ENCODE measurements at regions not wholly inside any gene's neighbourhood (a gene's known extent, or its start where the extent isn't known, plus 50 kb on each side); places are given as distances from the start of the nearest gene placed in this dataset.

DNA sequence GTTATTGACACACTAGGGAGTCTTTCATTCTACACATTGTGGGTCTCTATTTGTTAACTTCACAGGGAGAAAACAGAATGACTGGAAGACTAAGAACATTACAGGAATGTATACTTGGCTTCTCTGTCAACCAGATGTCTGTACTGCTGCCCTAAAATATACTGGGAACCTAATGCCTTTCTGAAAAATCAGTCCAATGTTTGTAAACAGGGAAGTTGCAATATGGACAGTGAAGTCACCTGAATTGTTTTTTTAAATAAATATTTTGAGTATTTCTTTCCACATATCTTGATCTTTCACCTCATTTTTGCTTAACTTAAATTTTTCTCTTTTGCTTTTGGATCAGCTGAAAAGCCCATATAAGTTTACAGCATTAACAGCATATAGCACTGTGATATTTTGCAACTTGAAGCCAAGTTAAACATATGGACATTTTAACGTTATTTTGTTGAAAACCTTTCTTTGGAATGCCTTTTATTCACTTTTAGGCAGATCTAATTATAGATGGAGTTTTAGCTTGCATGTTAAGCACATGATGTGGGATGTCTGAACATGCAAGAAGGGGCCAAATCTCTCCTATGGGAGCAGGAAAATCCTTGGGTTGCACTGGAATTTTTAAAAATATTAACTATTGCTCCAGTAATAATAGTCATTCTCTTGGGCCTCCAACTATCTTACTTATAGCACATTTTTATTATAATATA lies 137.7 kb upstream of the TWIST2 start:
- Mint-ChIP-seq H3K9me3 (ENCODE audit: low read depth) (no peaks in the 10 kb centered on the region), H3K36me3 (ENCODE audit: low read depth) (no peaks in the 10 kb centered on the region), H3K4me1 (ENCODE audit: low read depth) (peaks cover 7% of the 10 kb centered on the region), H3K4me3 (ENCODE audit: unreplicated experiment) (no peak overlapping the region), H3K27me3 (ENCODE audit: low read depth) (peaks cover 15% of the 10 kb centered on the region), H3K27ac (ENCODE audit: unreplicated experiment) (no peak overlapping the region)
- TF ChIP-seq, protein P1, sequence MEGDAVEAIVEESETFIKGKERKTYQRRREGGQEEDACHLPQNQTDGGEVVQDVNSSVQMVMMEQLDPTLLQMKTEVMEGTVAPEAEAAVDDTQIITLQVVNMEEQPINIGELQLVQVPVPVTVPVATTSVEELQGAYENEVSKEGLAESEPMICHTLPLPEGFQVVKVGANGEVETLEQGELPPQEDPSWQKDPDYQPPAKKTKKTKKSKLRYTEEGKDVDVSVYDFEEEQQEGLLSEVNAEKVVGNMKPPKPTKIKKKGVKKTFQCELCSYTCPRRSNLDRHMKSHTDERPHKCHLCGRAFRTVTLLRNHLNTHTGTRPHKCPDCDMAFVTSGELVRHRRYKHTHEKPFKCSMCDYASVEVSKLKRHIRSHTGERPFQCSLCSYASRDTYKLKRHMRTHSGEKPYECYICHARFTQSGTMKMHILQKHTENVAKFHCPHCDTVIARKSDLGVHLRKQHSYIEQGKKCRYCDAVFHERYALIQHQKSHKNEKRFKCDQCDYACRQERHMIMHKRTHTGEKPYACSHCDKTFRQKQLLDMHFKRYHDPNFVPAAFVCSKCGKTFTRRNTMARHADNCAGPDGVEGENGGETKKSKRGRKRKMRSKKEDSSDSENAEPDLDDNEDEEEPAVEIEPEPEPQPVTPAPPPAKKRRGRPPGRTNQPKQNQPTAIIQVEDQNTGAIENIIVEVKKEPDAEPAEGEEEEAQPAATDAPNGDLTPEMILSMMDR (IDR thresholded peaks at IDR 0.05): no peak
- DNase-seq (ENCODE audit: low spot score): no peak

DNA sequence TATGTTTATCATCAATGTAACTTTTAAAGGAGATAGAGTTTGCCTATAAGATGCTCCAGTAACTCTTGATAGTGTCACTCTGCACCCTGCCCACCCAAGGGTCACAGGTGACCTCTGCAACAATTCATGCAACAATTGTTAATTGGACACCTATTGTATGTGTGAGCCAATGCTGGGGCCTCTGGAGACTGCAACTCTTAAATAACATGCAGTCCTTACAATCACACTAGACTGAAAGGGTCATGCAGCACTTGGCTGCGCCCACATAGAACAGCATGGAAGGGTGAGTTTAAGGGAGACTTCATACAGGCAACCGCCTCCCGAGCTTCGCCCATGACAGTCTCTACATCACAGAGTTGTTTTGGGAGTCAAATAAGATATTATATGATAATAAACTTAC lies 137.1 kb upstream of the TWIST2 start:
- H3K4me1 Mint-ChIP-seq (ENCODE audit: low read depth): peaks cover 7% of the 10 kb centered on the region
- H3K36me3 Mint-ChIP-seq (ENCODE audit: low read depth): no peaks in the 10 kb centered on the region
- H3K27me3 Mint-ChIP-seq (ENCODE audit: low read depth): peaks cover 15% of the 10 kb centered on the region
- no peak for DNase-seq (ENCODE audit: low spot score)
- TF ChIP-seq, protein P1 (IDR thresholded peaks at IDR 0.05): no peak
- H3K27ac Mint-ChIP-seq (ENCODE audit: unreplicated experiment): no peak overlapping the region
- H3K9me3 Mint-ChIP-seq (ENCODE audit: low read depth): no peaks in the 10 kb centered on the region
- no peak overlapping the region for H3K4me3 Mint-ChIP-seq (ENCODE audit: unreplicated experiment)

DNA sequence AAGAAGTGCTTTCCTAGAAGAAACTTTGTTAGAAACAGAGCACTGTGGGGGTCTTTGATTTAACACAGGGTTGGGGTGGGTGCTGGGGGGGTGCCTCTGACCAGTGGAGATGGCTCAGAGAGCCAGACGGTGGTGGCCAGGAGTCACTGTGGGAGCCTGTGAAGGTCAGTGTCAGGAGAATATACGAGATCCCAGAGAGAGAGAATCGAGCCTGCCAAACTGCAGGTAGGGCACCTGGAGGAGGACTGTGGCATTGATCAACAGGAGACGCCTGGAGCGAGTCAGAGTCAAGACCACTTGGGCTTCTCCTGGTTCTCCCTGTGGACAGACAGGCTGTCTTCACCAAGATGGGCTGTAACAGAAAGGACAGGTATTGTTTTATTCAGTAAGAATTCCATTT lies 136.5 kb upstream of the TWIST2 start:
- Mint-ChIP-seq H3K27me3 (ENCODE audit: low read depth) (peaks cover 17% of the 10 kb centered on the region), H3K9me3 (ENCODE audit: low read depth) (no peaks in the 10 kb centered on the region), H3K4me1 (ENCODE audit: low read depth) (peaks cover 7% of the 10 kb centered on the region), H3K36me3 (ENCODE audit: low read depth) (no peaks in the 10 kb centered on the region), H3K4me3 (ENCODE audit: unreplicated experiment) (no peak overlapping the region), H3K27ac (ENCODE audit: unreplicated experiment) (no peak overlapping the region)
- TF ChIP-seq, protein P1 (IDR thresholded peaks at IDR 0.05): no peak
- DNase-seq (ENCODE audit: low spot score): no peak

DNA sequence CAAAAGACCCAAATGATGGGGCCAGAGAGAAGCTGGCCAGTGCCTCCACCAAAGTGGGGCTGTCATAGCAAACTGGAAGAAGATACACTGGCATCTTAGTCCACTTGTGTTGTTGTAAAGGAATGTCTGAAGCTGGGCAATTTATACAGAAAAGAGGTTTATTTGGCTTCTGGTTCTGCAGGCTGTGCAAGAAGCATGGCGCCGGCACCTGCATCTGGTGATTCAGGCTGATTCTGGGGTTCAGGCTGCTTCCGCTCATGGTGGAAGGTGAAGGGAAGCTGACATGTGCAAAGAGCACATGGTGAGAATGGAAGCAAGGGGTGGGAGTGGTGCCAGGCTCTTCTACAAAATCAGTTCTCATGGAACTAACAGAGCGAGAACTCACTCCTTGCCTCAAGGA lies 135.9 kb upstream of the TWIST2 start:
- Mint-ChIP-seq H3K4me3 (ENCODE audit: unreplicated experiment) (no peak overlapping the region), H3K27me3 (ENCODE audit: low read depth) (peaks cover 17% of the 10 kb centered on the region), H3K36me3 (ENCODE audit: low read depth) (no peaks in the 10 kb centered on the region), H3K4me1 (ENCODE audit: low read depth) (peaks cover 7% of the 10 kb centered on the region), H3K9me3 (ENCODE audit: low read depth) (no peaks in the 10 kb centered on the region), H3K27ac (ENCODE audit: unreplicated experiment) (no peak overlapping the region)
- TF ChIP-seq, protein P1 (IDR thresholded peaks at IDR 0.05): no peak
- DNase-seq (ENCODE audit: low spot score): no peak

DNA sequence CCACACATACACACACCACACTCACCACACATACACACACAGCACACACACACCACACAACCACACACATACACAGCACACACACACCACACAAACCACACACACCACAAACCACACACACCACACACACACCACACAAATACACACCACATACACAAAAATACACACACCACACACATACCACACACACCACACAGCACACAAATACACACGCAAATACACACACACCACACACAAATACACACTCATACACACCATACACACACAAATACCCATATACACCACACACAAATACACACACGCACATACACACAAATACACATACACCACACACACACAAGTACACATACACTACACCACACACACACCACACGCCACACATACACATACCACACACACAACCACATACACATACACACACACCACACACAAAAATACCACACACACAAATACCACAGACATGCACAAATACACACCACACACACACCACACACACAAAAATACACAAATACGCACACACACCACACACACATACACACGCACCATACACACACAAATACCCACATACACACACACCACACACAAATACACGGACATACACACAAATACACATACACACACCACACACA lies 134.6 kb upstream of the TWIST2 start:
- DNase-seq (ENCODE audit: low spot score): no peak
- Mint-ChIP-seq H3K36me3 (ENCODE audit: low read depth) (no peaks in the 10 kb centered on the region), H3K9me3 (ENCODE audit: low read depth) (no peaks in the 10 kb centered on the region), H3K4me3 (ENCODE audit: unreplicated experiment) (no peak overlapping the region), H3K4me1 (ENCODE audit: low read depth) (peaks cover 7% of the 10 kb centered on the region), H3K27ac (ENCODE audit: unreplicated experiment) (no peak overlapping the region), H3K27me3 (ENCODE audit: low read depth) (peaks cover 14% of the 10 kb centered on the region)
- TF ChIP-seq, protein P1 (IDR thresholded peaks at IDR 0.05): no peak
